ENCODE measurements at regions not wholly inside any gene's neighbourhood (a gene's known extent, or its start where the extent isn't known, plus 50 kb on each side); places are given as distances from the start of the nearest gene placed in this dataset.

- no peaks in the 10 kb centered on the region for H3K36me3 ChIP-seq (ENCODE audit: low read depth)
- H3K4me1 ChIP-seq (ENCODE audit: insufficient read depth, poor library complexity, severe bottlenecking), result no peaks in the 10 kb centered on the region
- no peak overlapping the region for H3K27ac ChIP-seq (ENCODE audit: poor library complexity, severe bottlenecking)
- no peak overlapping the region for H3K4me3 ChIP-seq (ENCODE audit: severe bottlenecking)
- H3K27me3 ChIP-seq (ENCODE audit: insufficient read depth, poor library complexity, severe bottlenecking), result no peaks in the 10 kb centered on the region
- TF ChIP-seq, protein P1, sequence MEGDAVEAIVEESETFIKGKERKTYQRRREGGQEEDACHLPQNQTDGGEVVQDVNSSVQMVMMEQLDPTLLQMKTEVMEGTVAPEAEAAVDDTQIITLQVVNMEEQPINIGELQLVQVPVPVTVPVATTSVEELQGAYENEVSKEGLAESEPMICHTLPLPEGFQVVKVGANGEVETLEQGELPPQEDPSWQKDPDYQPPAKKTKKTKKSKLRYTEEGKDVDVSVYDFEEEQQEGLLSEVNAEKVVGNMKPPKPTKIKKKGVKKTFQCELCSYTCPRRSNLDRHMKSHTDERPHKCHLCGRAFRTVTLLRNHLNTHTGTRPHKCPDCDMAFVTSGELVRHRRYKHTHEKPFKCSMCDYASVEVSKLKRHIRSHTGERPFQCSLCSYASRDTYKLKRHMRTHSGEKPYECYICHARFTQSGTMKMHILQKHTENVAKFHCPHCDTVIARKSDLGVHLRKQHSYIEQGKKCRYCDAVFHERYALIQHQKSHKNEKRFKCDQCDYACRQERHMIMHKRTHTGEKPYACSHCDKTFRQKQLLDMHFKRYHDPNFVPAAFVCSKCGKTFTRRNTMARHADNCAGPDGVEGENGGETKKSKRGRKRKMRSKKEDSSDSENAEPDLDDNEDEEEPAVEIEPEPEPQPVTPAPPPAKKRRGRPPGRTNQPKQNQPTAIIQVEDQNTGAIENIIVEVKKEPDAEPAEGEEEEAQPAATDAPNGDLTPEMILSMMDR (IDR thresholded peaks at IDR 0.05; ENCODE audit: poor library complexity, severe bottlenecking), result no peak
- H3K9me3 ChIP-seq (ENCODE audit: severe bottlenecking), result no peaks in the 10 kb centered on the region
- DNase-seq (ENCODE audit: low spot score), result no peak
- no peak for ATAC-seq (ENCODE audit: low read depth)
Measured at GRCh38 chr2:81853341-81853740, 1548.8 kb upstream of the LRRTM1 start.

DNA sequence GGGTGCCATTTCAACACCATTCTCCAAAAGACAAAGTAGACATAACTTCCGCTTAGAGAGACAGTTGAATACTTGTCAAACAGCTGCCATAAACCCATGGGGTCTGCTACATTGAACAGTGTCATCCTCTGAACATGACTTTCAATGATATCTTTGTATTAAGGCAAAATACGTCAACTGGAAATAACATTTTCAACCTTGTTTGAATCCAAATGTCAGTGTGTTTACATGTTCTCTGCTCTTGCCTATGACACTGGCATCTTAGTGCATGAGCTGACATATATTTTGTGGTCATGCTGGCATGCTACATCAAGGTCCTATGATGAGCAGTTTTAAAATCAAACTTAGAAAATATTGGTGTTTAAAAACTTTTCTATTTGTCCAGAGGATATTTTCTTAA is 1548.1 kb upstream of the LRRTM1 start:
- Histone ChIP-seq H3K4me1 (ENCODE audit: insufficient read depth, poor library complexity, severe bottlenecking) (no peaks in the 10 kb centered on the region), H3K27ac (ENCODE audit: poor library complexity, severe bottlenecking) (no peak overlapping the region), H3K4me3 (ENCODE audit: severe bottlenecking) (no peak overlapping the region), H3K27me3 (ENCODE audit: insufficient read depth, poor library complexity, severe bottlenecking) (no peaks in the 10 kb centered on the region), H3K36me3 (ENCODE audit: low read depth) (no peaks in the 10 kb centered on the region), H3K9me3 (ENCODE audit: severe bottlenecking) (no peaks in the 10 kb centered on the region)
- ATAC-seq (ENCODE audit: low read depth) (no peak), DNase-seq (ENCODE audit: low spot score) (no peak)
- TF ChIP-seq, protein P1 (IDR thresholded peaks at IDR 0.05; ENCODE audit: poor library complexity, severe bottlenecking), result no peak

DNA sequence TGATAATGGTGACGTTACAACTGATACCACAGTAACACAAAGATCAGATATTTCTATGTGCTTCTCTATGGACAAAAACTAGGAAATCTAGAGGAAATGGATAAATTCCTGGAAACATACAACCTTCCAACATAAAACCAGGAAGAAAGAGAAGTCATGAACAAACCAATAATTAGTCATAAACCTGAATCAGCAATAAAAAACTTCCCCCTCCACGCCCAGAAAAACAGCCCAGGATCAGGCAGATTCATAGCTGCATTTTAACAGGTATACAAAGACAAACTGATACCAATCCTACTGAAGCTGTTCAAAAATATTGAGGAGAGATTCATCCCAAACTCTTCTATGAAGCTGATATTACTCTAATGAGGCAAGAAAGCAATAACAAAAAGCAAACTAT is 1535.2 kb upstream of the LRRTM1 start:
- H3K4me1 ChIP-seq (ENCODE audit: insufficient read depth, poor library complexity, severe bottlenecking), result peaks cover 22% of the 10 kb centered on the region
- TF ChIP-seq, protein P1 (IDR thresholded peaks at IDR 0.05; ENCODE audit: poor library complexity, severe bottlenecking), result no peak
- DNase-seq (ENCODE audit: low spot score), result no peak
- 0 out of 3 replicates have a peak, but pooled peaks have one; percentile 37 for ATAC-seq (ENCODE audit: low read depth)
- H3K27me3 ChIP-seq (ENCODE audit: insufficient read depth, poor library complexity, severe bottlenecking), result no peaks in the 10 kb centered on the region
- no peak overlapping the region for H3K4me3 ChIP-seq (ENCODE audit: severe bottlenecking)
- no peaks in the 10 kb centered on the region for H3K9me3 ChIP-seq (ENCODE audit: severe bottlenecking)
- H3K27ac ChIP-seq (ENCODE audit: poor library complexity, severe bottlenecking), result no peak overlapping the region
- no peaks in the 10 kb centered on the region for H3K36me3 ChIP-seq (ENCODE audit: low read depth)

DNA sequence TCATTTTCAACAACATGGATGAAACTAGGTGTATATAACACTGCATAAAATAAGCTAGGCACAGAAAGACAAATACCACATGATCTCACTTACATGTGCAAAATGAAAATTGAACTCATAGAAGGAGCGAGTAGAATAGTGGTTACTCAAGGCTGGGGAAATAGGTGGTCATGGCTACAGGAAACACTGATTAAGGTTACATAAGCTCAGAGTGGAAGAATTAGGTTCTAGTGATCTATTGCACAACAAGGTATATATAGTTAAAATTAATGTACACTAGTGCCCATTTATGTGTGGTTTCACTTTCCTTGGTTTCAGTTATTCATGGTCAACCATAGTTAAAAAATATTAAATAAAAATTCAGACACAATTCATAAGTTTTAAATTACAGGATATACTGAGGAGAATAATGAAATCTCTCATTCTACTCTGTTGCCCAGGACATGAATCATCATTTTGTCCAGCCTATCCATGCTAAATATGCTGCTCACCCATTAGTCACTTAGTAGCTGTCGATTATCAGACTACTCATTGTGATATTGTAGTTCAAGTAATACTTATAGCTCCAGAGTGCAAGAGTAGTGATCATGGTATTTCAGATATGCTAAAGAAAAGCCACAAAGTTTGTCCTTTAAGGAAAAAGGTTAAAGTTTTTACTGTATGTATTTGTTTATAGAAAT is 1530.9 kb upstream of the LRRTM1 start:
- TF ChIP-seq, protein P1 (IDR thresholded peaks at IDR 0.05; ENCODE audit: poor library complexity, severe bottlenecking), result no peak
- no peak overlapping the region for H3K4me3 ChIP-seq (ENCODE audit: severe bottlenecking)
- no peaks in the 10 kb centered on the region for H3K36me3 ChIP-seq (ENCODE audit: low read depth)
- no peaks in the 10 kb centered on the region for H3K27me3 ChIP-seq (ENCODE audit: insufficient read depth, poor library complexity, severe bottlenecking)
- H3K27ac ChIP-seq (ENCODE audit: poor library complexity, severe bottlenecking), result peak overlapping the region; percentile 62
- ATAC-seq (ENCODE audit: low read depth) (peak; percentile 98), DNase-seq (ENCODE audit: low spot score) (no peak)
- no peaks in the 10 kb centered on the region for H3K9me3 ChIP-seq (ENCODE audit: severe bottlenecking)
- peaks cover 22% of the 10 kb centered on the region for H3K4me1 ChIP-seq (ENCODE audit: insufficient read depth, poor library complexity, severe bottlenecking)

DNA sequence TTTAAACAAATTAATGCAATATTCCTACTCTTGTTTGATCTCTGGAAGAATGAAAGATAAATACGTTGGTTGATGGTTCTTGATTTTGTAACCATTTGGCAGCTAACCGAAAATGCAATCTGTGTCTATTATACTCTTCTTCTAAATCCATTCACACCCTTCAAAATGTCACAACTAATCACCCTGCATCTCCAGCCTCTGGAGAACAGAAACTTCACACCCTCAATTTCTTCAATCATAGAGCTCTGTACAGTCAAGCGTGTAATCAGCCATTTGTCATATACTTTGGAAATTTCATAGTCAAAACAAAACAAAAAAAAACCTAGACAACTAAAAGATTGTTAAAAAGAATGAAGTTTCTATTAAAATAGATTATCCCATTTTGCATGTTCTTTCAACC is 1482.3 kb upstream of the LRRTM1 start:
- DNase-seq (ENCODE audit: low spot score) (no peak), ATAC-seq (ENCODE audit: low read depth) (no peak)
- H3K27ac ChIP-seq (ENCODE audit: poor library complexity, severe bottlenecking), result no peak overlapping the region
- H3K4me1 ChIP-seq (ENCODE audit: insufficient read depth, poor library complexity, severe bottlenecking), result no peaks in the 10 kb centered on the region
- no peaks in the 10 kb centered on the region for H3K36me3 ChIP-seq (ENCODE audit: low read depth)
- no peak overlapping the region for H3K4me3 ChIP-seq (ENCODE audit: severe bottlenecking)
- H3K27me3 ChIP-seq (ENCODE audit: insufficient read depth, poor library complexity, severe bottlenecking), result no peaks in the 10 kb centered on the region
- TF ChIP-seq, protein P1 (IDR thresholded peaks at IDR 0.05; ENCODE audit: poor library complexity, severe bottlenecking), result no peak
- H3K9me3 ChIP-seq (ENCODE audit: severe bottlenecking), result no peaks in the 10 kb centered on the region

Measured in RWPE2 (cell line).